GM19238 (cell line): ENCODE measurements at regions not wholly inside any gene's neighbourhood (a gene's known extent, or its start where the extent isn't known, plus 50 kb on each side); places are given as distances from the start of the nearest gene placed in this dataset.

Experiments used
- DNase-seq: peaks from one replicate; pipeline ENCODE4 v3.0.0; 2011; ENCODE audit warnings: low spot score; ENCODE audit not compliant: insufficient read length

DNA sequence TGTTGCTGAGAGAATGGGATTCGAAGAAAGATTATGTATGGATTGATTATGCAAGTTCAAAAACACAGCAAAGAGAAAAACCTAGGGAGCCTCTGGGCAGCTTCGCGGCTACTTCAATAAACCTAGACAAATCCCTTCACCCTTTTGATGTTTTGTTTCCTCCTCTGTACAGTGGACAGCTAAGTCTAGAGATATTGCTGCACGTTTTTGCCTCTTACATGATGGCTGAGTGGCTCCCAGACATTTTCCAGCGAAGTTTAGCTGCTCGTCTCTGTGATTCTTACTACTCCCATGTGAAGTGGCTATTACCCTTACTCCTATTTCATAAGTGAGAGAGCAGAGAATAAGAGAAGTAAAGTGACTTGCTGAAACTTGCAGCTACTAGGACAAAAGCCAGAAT is 695.0 kb upstream of the GRM7 start:
- DNase-seq: no peak

DNA sequence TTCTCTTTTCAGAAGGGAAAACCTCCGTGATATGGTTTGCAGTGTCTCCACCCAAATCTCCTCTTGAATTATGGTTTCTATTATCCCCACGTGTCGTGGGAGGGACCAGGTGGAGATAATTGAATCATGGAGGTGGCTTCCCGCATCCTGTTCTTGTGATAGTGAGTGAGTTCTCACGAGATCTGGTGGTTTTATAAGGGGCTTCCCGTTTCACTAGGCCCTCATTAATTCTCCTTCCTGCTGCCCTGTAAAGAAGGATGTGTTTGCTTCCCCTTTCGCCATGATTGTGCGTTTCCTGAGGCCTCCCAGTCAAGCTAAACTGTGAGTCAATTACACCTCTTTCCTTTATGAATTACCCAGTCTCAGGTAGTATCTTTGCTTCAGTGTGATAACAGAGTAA is 692.7 kb upstream of the GRM7 start:
- no peak for DNase-seq

DNA sequence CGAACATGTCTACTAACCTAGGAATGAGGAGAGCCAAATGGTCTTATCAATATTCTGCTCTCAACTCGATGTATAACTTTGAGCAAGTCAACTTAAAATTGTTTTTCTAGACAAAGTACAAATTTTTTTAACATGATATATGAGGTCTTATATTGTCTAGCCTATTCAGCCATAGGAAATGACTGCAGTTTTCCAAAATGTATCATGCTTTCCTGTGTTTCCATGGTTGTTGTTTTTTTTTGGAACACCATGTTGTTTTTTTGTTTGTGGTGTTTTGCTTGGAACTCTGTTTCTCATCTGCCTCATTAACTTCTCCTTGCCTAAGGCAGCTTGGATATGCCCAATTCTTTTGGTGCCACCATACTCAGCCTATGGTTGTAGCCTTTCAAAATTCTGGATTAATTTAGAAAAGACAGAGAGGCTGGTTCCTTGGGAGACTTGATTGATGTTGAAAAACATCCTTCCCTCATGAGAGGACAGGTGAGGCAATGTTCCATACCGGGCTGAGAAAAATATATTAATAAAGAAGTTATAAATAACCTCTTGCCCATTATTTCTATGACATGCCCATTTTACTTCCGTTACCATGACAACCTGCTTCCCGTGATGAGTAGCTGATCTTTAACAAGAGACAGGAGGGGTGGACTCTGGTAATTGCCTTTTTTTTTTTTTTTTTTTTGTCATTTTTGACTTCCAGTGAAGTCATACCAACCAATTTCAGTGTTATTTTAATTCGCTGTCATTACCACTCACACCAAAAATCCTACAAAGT is 687.9 kb upstream of the GRM7 start:
- DNase-seq: no peak

DNA sequence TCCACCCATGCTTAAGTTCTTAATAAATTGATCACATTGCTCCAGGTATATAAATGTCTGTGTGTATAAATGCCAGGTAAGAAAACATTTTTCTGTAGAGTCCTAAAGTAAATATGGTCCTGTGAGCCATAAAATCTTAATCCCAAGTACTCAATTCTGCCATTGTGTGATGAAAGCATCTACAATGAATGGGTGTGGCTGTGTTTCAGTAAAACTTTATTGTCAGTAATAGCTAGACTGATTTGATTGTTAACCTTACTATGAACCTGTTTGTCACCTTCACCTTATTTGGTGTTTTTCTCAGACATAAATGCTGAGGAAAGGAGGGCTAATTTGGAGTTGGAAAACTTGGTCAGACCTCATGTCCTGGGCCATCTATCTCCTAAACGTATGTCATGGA is 683.5 kb upstream of the GRM7 start:
- DNase-seq: no peak

DNA sequence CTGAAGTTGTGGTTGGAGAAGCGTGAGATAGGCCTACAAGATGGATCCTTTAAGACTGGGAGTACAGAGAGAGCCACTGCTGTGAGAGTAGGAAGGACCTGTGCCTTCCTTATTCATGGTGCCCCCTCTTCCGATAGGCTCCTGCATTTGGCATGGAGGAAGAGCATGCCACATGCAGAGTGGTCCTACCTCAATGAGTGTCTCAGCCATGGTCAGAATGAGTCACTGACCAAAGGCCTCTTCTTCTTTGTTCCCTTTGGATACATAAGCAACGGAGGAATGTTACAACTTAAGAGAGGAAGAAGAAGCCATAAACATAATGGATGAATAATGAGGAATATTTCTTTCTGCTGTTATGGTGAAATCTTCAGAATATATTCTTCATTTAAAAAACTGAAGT is 681.2 kb upstream of the GRM7 start:
- DNase-seq: no peak

DNA sequence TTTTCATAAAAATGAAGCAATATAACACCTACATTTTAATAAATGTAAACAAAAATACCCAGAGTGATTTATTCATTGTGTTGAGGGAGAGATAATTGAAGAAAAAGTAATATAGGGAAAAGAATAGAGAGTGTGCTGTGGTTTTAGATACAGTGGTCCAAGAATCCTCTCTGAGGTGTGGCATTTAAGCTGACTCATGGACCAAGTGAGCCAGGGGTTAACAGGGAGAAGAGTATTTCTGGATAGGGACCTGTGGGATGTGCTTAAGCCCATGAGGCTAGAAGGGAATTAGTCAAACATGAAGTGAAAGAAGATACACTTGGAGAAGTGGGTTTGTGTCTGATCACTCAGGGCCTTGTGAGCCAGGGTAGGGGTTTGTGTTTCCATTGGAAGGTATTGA is 680.7 kb upstream of the GRM7 start:
- no peak for DNase-seq

DNA sequence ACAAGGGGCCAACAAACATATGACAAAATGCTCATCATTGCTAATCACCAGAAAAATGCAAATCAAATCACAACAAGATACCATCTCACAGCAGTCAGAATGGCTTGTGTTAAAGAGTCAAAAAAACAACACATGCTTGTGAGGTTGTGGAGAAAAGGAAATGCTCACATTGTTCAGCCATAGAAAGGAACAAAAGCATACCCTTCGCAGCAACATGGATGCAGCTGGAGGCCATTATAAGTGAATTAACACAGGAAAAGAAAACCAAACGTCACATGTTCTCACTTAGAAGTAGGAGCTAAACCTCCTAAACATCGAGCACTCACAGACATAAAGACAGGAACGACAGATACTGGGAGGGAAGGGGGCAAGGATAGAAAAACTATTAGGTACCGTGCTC is 678.4 kb upstream of the GRM7 start:
- no peak for DNase-seq

DNA sequence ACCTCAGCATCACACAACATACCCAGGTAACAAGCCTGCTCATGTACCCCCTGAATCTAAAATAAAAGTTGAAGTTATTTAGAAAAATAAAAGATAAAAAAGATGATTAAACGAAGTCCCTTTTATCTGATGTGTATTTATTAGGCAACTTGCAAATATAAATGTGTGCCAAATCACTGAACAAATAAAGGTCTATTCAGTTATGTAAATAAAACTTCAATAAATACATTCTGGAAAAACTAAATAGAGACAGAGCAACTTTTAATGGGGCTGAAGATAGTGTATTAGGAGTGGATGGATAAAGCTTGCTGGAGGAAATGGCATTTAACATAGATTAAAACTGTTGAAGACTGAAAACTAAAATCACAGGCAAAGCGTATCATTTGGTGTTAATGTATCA is 678.0 kb upstream of the GRM7 start:
- DNase-seq: no peak

DNA sequence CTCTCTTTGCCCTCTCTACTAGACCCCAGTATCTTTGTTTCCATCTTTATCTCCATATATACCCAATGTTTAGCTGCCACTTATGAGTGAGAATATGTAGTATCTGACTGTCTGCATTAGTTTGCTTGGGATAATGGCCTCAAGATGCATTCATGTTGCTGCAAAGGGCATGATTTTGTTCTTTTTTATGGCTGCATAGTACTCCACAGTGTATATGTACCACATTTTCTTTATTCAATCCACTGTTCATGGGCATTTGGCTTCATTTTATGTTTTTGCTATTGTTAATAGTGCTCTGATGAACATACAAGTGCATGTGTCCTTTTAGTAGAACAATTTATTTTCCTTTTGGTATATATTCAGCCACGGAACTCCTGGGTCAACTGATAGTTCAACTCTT is 671.5 kb upstream of the GRM7 start:
- DNase-seq: no peak

DNA sequence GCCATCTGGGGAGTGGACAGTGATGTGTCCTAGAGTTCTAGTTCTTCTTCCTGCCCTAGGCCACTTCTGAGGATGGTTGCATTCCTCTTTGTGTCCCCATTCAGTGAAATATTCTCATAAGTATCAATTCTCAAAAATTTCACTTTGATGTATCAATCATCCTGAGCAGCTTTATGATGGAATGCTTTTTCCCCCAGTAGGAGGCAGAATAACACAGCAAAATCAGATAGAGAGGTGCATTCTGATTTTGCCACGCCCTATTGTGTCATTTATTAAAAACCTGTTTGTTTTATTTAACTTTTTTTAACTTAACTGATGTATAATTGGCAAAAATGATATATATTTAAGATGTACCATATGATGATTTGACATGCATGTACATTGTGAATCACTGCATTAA is 656.0 kb upstream of the GRM7 start:
- DNase-seq: no peak

DNA sequence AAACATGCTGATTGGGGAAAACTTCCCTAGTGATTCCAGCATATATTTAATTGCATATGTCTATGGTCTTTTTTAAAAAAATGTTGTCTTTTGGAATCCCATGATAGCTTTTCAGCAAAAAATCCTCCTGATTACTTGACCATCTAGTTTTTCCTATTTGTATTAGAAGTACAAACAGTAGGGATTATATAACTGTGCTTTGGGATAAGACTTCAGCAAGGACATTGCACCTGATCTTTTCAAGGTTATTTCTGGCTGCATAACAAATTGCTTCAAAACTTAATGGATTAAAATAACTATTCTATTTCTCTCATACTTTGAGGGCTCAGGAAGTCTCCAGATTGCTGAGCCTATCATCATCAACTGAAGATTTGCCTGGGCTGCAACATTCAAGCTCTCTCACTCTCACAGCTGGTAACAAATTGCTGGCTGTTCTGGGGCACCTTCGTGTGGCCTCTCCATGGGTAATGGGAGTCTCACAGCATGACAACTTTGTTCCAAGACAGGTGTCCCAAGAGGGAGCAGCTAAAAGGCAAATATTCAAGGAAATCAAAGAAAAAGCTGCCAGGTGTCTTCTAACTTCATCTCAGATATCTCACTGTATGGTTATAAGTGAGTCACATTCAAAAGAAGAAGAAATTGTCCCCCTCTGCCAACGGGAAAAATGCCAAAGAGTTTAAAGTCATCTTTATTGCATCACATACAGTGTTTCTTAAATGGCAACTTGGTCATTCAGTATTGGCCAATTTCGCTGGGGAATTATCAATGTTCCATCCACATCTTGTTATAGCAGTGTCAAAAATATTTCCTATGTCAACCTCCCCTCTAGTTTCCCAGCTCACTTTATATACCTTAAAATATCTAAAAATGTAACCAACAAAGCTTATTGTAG is 644.5 kb upstream of the GRM7 start:
- no peak for DNase-seq

DNA sequence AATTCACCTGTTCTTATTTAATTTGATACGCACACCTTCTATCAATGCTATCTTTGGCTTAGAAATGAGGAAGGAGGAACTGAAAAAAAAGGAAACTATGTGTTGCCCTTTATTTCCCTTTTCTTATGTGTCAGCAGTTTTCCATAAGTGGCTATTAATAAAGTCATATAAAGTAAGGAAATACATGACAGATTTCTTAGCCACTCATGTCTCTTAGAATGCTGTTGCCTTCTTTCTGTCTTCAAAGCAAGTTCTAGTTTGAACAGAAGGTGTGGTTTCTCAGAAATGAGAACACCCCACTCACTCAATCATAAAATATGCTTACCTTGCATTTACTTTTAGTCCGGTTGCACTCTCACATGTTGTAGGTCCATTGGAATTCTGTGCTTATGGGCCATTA is 640.5 kb upstream of the GRM7 start:
- DNase-seq: no peak

DNA sequence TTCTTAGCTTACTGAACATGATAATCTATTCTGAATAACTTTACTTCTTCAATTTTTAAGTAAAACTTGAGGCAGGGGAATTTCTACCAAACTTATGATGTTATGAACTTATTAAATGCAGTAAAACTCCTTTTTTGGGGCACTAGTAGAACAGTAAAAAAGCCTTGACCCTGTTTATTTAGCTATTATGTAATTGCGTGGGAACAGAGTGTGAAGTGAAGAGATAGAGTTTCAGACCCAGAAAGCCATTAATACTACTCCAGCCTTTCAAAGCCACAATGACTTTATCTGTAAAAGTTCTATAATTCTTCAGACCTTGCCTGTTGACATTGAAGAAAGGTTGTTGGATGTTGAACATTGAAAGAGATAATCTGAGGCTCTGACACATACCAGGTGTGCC is 638.8 kb upstream of the GRM7 start:
- no peak for DNase-seq

DNA sequence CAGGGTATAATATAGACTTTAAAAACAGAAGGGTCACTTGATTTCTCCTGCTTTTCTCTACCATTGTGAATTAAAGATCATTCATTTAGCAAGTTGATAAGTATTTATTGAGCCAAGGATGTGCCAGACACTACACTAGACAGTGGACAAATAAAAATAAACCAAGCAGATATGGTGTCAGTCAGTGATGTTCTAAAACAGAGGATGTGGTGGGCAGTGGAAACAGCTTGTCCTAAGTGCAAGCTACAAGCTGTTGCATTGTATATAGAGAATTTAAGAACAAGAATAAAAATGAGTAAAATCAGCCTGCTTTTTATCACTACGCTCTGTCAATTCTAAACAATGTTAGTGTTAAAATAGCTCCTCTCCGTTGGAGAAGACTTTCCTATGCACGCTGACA is 637.3 kb upstream of the GRM7 start:
- no peak for DNase-seq

DNA sequence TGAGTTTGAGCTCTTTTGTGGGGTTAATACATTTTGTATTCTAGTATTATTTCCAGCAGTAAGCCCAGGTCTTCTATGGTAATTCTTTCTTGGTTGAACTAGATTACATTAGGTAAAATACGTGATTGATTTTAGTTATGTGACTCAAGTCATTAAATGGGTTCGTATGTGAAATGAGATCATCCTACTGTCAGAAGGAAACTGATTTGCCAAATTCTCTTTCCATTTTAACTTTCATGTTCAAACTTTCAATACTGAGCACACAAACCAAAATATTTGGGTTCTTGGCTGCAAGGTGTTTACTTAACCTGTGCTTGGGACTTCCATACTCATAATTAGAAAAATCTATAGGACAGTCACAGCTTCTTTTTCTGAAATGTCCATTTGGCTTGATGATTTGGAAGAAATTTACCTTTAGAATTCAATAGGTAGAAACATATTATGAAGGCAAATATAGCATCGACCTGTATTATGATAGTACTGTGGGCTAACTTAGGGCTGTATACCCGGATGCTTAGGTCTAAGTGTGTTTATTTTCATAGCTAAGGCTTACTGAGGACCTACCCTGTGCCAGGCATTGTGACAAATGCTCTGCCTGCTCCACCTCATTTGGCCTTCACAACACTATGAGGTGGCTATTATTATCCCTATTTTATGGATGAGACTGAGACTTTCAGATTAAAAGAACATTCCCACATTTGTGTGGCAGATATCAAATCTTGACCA is 631.8 kb upstream of the GRM7 start:
- DNase-seq: no peak

DNA sequence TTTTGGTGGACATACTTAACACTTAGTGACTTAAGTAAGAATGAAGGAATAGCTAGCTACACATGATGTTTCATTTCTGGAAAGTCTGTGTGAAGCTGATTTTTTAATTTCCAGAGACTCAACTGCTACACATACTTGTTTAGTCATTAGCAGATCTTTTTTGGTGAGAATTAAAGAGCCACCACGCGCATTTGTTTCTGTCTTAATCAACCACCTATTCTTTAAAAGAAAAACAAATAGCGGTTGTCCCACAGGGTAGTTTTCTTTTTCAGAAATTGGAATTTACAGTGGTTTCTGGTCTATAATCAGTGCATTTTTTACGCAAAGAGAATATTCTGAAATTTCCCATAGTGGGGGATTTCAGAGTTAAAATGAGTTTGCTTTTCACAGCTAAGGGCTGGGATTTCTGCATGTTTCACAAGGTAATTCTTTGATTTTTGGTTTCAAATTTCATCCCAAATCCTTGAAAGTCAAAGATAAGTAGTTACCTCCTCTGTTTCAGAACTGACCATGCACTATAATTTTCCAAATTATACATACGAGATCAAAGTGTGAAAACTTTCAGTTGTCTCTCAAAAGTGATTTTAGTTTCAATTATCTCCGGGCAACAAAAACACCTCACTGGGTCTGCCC is 631.0 kb upstream of the GRM7 start:
- DNase-seq: no peak

DNA sequence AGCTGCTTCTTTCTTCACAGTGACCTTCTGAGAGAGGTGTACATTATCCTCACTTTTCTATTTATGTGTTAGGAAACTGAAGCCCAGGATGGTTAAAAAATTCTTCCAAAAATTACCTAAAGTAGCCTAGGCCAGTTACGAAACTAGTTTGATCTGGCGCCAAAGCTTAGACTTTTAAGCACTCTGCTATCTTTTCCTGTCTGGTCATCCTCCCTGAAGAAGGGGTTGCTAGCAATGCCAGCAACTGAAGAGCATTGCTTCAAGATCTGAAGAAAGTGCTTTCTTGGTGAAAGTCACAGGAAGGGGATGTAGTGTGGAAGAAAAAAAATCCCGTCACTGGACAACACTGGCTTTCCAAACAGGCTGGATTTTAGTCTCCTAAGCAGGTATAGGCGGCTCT is 618.8 kb upstream of the GRM7 start:
- no peak for DNase-seq

DNA sequence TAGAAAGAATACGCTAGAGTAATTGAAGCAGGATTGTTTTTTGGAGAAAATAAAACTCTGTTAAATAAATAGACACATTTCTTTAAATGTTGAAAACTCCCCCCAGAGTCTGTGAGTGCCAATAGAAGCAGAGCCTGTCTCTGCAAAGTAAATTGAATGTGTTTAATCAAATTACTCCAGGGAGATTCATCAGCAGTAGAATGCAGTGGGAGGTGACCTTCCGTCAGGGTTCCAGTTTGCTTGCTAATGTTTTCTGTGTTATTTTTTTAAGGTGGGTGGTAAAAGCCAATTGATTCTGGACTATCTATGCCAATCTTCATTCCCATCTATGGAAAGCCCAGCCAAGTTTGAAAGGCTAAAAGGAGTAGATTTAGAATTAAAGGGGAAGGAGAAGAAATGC is 612.4 kb upstream of the GRM7 start:
- no peak for DNase-seq

DNA sequence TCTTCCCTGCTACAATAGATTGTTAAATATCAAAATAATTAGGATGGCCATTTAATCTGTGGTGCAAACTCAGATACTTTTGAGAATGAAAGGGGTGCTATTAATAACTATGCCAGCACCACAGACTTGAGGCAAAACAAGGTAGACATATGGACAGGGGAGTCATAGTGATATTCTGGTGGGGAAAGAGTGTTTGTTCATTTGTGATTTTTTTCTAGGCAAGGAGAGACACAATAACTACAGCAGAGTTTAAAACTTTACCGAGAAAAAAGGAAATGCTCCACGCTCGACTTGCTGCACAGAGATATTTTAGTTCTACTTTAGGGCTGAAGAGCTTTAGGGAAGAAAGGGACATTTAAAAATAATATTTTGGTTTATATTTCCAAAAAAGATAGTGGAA is 611.2 kb upstream of the GRM7 start:
- no peak for DNase-seq

DNA sequence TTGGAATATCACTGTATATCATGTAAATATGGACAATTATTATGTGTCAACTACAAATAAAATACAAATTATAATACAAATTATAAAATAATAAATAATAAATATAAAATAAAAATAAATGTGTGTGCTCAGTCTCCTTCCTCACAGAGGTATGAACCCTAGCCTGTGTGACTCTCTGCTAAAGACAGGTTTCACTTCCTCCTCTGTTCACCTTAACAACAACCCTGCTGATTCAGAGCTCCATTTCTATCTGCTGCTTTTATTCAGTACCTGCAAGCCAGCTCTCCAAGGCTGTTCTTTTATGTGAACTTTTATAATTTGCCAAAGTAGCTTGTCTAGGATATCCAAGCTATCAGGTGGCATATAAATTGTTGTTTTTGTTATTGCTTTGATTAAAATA is 610.7 kb upstream of the GRM7 start:
- DNase-seq: peak; percentile 30

DNA sequence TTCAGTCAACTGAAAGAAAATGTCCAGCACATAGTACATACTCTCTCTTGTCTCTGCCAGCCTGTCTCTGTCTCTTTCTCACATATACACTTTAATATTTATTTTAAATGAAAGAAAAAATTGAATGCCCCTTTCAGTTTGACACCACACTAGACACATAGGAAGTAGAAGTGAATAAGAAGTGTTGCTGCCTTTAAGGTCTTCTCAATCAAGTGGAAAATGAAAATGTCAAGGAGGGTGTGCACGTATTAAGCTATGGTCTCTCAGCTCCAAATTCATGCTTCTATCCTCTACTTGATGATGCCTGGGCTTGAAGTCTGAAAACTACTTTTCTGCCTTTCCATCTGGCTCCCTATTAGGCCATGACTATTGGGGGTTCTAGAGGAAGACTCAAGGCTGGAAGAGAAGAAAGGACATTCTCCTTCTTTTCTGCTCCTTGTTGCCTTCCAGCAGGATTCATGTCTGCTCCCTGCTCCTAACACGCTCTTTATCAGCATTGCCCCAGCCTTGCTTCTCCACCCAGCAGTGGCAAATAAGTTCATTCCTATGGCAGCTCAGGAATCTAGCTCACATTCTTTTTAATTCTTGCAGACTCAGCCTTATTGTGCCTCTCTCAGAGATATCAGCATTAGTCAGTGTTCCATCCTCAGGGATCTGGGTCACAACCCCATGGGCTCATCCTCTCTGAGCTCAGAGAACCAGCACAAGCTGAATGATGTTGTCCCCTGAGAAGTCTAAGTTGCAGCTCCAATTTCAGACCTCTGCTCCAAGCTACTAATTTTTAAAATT is 609.1 kb upstream of the GRM7 start:
- DNase-seq: no peak
